ENCODE measurements at regions not wholly inside any gene's neighbourhood (a gene's known extent, or its start where the extent isn't known, plus 50 kb on each side); places are given as distances from the start of the nearest gene placed in this dataset.
"Not testable (repeated sequence)": the region's sequence is repeated elsewhere in the genome, so short reads cannot be mapped to it uniquely, and the experiment has no call there.

DNA sequence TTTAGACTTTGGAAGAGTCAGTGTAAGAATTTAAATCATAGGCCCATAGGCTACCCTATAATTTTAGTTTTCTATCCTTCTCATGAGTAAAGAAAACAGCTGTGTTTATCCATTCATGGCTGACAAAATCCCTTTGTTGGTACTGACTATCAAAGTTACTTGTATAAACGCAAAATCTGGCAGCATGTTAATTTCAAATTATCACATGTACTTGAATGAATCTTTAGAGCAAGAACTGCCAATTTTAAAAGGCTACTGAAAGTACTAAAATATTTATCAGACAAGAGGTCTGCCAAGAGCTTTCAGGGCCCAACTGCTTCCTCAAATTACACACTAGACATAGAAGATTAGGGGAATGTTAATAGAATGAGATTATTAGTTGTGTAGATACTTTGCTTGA, 66.6 kb downstream of the MYL12B start:
- no peak for DNase-seq

DNA sequence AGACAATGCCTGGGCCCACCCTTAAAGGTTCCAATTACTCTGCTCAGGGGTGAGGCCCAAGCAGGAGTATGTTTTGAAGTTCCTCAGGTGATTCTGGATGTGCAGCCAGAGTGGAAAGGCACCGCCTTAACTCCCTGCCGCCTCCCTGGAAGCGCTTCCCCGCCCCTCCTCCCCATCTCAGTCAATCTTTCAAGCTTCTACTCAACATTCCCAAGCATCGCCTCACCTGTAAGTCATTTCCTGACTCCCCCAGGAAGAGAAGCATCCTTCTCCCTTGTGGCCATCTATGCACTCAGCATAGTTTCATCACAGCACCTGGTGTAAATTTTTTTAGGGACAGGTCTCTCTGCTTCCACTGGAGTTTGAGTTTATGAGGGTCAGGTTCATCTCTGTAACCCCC, 67.5 kb downstream of the MYL12B start:
- no peak for DNase-seq

DNA sequence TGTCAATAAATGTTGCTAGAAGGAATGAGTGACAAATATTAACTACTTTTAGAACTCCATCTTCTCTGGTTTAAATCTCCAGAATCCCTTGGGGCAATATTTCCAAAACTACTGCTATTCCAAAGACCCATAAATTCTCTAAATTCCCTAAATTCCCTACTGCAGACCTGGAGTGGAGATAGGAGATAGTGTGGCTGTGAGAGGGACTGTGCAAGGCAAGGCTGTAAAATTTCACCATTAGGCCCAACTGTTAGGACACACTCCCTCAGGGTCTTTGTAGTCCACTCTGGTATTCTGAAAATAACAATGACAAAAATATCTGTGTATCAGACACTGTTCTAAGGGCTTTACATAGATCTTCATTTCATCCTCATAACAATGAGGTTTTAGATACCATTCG, 67.9 kb downstream of the MYL12B start:
- DNase-seq, result no peak

DNA sequence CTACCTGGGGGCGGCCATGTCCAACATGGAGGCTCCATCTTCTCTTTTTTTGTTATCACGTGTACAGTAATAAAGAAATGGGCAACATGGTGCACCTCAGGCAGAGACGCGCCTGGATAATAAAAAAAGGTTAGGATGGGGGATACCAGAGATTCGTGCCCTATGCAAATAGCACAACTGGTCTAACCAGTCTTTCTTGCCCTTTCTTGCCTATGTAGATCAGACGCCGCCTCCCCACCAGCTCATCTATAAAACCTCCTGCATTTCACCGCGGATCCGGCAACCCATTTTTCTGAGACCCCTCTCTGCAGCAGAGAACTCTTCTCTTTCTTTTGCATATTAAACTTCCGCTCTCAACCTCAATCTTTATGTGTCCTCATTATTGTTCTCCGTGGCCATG, 68.7 kb downstream of the MYL12B start:
- no peak for DNase-seq

DNA sequence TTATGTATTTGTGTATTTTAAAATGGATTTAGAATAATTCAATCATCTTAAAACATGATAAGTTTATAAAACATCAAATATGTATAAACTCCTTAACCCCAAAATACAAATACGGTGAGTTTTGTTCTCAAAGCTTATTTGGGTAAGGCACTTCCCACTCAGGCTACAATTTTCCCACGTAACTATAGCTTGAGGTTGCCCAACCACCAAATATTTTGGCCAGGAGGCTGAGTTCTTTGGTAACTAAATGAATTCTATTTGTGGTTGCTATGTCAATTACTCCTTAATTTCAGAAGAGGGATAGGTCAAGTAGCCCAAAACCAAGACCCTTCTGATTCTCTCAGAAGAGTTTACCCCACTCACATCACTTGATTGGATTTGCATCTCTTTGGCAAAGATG, 70.4 kb downstream of the MYL12B start:
- no peak for DNase-seq

DNA sequence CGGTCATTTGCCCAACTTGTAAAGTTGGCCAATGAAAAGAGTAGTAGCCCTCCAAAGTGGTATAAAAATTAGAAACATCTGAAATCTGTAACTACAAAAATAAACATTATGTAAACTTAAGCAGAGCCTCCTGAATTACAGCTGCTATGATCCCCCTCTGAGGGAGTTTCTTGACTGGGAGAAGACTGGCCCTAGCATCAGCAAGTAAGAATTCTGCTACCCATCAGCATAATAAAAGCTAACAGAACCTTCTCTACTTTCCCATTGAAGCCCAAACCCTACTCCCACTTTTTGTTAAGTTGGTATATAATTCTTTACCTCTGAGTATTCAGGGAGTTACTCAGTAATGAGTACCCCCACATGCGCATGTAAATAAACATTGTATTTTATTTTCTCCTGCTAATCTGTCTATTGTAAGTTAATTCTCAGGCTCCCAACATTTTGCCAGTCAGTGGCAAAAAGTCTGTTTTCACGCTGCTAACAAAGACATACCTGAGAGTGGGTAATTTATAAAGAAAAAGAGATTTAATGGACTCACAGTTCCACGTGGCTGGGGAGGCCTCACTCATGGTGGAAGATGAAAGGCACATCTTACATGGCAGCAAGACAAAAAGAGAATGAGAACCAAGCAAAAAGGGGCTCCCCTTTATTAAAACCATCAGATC, 71.3 kb downstream of the MYL12B start:
- no peak for DNase-seq

DNA sequence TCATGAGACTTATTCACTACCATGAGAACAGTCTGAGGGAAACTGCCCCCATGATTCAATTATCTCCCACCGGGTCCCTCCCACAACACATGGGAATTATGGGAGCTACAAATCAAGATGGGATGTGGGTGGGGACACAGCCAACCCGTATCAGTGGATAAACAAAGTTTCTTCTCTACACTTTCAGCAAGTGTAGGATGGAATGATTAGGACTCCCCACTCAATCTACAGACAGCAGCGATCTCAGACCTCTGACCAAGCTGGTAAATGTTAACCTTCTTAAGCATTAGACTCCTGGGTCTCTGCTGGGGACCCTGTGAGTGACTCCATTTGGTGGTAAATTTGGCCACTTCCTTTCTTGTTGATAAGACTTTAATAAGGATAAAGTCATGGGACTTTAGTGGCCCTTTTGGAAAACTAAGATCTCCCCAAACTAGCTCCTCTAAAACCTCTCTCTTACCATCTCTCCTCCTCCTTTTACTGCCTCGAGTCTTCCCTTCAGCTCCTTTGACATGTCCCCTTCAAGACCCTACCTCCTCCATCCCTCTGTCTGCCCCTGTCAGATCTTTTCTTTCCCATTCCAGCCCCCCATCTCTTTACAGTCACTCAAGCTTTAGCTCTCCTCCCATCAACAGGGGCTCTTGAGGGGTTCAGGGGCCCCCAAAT, 71.9 kb downstream of the MYL12B start:
- no peak for DNase-seq

DNA sequence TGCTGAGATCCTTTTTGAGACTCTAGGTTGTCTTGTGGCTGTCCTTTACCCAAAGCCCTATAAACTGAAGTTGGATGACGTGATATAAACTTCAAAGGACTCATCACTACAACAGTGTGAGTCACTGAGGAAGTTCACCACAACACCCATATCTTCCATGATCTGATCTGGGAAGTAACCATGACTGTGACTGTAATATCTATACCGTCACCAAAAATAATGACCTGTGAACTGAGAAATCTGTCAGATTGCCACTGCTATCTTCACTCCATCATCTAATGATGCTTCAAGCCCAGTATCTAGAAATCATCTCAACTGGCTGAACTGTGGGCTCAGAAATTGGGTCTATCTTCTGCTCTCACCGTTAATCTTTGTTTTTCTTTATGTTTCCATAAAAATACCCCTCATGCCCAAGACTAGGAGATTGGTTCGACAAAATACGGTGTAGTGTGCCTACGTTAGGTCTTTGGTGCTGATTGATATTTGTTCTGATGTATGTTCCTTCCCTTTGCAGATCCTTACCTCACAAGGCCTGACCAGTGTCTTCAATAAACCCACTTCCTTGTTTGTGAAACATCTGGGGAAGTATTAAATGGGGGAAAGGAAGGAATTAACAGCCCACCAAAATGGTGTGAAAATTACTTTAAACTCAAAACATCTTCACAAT, 78.2 kb downstream of the MYL12B start:
- no peak for DNase-seq

DNA sequence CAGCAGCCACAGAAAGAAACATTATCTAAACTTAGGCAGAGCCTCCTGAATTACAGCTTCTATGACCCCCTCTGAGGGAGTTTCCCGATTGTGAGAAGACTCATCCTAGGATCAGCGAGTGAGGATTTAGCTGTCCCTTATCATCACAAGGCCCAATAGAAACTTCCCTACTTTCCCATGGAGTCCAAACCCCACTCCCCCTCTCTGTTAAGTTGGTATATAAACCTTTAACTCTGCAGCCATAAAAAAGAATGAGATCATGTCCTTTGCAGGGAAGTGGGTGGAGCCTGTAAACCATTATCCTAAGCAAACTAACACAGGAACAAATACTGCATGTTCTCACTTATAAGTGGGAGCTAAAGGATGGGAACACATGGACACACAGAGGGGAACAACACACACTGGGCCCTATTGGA, 78.8 kb downstream of the MYL12B start:
- DNase-seq, result no peak

DNA sequence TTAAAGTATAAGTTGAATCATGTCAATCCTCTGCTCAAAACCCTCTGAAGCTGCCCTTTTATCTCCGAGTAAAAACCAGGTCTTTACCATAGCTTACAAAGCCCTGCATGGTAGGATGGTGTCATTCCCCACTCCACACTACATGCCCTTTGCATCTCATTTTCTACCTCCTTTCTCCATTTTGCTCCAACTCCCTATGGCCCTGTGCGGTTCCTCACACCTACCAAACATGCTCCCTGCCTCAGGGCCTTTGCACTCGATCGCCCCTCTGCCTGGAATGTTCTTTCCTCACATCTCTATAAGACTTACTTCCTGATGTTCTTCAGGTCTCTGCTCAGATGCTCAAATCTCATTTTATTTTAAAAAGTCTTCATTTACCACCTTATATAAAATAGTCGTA, 80.7 kb downstream of the MYL12B start:
- DNase-seq, result no peak

DNA sequence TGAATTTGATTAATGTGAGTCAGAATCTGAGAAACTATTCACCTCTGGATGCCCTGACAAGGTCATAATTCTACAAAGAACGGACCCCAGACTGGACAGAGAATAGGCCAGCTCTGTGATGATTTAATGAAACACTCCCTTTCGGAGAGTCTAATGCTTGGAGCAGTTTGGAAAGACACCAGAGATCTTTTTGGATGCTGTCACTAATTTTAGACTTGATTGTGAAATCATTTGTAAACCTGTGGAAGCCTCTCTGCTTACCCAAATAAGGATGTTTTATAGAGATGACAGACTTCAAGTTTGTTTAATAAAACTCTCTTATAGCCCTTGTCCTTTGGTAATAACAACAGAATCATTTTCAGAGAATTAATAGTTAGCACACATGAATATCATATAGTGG, 83.5 kb downstream of the MYL12B start:
- no peak for DNase-seq

DNA sequence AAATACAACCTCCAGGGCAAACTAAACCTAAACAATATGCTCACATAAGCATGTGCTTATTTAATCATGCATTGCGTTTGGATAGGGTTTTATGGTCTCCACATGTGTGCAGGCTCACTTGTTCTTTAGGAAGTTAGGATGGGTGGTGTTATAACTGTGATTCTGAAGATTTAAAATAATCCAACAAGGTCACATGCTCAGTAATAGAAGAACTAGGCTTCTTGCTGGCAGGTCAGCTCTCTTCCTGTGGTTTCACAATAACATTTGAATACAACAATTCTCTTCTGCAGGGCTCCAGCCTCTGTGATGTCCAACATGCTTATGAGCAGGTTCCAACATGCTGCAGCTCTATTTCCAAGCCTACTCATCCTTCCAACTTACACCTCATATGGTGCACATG, 84.0 kb downstream of the MYL12B start:
- DNase-seq, result no peak

DNA sequence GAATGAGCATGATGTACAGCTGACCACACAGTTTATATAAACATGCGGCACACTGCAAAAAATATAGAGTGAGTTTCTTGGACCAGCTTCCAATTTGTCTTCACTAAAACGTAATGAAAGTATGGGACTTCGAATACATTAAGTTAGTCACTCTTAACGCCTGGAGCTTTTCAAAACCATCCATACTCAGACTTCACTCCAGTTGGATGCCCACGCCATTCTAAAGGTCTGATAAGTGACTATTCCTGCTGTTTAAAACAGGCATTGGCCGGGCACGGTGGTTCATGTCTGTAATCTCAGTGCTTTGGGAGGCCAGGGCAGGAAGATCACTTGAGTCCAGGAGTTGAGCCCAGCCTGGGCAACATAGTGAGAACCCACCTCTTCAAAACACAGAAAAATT, 84.6 kb downstream of the MYL12B start:
- DNase-seq, result no peak

DNA sequence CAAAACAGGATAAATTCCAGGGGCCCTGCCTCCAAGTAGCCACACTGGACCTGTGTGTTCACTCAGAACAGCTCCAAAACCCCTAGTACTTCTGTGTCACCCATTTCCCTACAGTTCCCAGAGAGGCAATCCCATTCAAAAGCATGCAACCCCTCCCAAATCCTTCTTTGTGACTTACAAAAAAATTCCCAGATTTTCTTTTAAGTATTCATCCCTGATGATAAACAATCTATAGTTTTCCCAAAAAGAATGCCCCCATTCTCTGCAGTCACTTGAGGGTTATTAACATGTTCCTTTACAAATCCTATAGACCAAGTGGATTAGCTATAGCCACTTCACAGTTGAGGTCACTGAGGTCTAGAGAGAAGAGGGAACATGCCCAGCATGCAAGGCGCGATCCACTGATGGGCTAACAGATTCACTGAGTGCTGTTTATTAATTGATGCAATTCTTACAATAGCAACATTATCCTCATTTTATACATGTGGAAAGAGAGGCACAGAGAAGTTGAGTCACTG, 85.4 kb downstream of the MYL12B start:
- no peak for DNase-seq

DNA sequence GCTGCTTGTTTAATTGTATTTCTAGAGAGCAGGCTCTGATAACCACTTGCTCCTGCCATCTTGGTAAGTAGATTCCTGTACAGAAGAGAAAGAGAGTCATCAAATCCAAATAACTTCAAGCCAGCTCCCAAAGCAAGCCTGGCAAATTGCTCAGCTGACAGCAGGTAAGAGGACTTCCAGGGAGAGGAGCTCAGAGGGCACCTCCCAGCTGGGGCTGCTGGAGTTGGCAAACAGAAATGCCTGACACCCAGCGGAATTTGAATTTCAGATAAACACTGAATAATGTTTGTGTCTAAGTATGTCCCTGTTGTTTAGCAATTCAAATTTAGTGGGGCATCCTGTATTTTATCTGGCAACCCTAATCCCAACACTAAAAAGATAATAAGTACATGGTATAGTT, 86.2 kb downstream of the MYL12B start:
- DNase-seq, result no peak

DNA sequence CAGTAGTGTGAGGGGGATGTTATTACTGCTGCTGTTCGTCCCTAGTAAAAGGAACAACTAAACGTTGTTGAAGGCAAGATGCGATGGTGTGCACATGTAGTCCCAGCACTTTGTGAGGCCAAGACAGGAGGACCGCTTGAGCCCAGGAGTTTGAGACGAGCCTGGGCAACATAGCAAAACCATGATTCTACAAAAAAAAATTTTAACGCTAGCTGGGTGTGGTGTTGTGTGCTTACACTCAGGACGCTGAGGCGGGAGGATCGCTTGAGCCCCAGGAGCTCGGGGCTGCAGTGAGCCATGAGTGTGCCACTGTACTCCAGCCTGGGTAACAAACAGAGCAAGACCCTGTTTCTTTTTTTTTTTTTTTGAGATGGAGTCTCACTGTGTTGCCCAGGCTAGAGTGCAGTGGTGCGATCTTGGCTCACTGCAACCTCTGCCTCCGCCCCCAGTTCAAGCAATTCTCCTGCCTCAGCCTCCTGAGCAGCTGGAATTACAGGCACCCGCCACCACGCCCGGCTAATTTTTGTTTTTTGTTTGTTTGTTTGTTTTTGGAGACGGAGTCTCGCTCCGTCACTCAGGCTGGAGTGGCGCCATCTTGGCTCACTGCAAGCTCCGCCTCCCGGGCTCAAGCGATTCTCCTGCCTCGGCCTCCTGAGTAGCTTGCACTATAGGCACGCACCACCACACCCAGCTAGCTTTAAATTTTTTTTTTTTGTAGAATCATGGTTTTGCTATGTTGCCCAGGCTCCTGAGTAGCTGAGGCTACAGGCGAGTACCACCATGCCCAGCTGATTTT, 87.3 kb downstream of the MYL12B start:
- not testable (repeated sequence) for DNase-seq

DNA sequence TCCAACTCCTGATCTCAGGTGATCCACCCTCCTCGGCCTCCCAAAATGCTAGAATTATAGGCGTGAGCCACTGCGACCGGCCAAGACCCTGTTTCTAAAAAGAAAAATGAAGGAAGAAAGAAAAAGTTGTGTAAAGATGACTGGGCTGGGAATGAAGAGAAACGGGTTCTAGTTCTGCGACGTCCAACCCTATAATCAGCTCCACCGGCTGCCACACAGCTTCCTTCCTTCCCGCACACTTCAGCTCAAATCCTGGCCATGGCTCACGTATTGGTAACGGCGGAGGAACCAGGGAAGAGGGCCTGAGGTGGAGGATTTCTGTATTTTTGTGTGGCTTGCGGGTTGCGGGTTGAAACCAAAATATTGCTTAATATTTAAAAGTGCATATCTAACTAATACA, 88.1 kb downstream of the MYL12B start:
- DNase-seq, result no peak

DNA sequence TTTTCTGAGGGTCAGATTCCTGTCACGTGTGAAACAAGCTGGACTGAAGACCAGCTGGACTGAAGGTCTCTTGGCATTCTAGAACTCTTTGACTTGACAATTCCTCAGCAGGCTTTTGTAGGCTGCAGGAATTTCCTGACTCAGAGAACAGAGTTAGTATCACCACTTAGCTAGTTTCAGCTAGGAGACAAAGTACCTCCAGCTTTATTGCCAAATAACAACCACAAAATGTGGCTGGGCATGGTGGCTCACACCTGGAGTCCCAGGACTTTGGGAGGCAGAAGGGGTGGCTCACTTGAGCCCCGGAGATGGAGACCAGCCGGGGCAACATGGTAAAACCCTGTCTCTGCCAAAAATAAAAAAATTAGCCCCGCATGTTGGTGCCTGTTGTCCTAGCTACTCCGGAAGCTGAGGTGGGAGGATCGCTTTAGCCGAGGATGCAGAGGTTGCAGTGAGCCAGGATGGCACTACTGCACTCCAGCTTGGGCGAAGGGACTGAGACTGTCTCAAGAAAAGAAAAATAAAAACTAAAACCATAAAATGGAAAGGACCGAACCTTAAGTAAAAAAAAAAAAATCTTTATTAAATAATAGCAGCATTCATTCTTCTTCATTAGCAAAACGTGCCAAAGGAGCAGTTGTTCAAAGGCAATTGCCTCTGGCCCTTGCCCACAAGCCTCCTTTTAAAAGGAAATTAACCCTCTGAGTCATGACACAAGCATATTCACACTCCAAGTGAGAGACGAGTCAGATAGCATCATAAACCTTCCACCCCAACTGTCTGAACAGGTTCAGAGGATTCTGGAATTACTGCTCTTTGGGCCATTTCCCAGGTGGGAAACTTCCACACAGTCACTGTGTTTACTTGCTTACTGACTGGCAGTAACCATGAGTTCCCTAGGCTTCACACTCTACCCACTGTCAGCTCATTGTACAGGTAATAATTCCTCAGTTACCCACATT, 88.9 kb downstream of the MYL12B start:
- DNase-seq, result no peak

DNA sequence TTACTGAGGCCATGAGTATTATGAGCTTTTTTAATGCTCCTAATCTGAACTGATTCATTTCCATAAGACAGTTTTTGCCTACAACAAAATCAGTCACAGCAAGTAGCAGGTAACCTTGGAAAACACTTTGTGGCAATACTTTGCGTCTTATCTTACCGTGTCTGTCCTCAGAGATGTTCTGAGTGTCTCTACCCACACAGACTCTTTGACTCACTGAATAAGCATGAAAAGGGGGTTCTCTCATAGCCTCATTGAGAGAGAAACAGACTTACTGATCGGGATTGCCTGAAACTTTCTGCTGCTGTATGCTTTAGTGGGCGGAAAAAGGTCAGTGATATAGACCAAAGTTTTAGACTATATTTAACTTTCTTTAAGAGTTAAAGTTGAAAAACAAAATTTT, 92.6 kb downstream of the MYL12B start:
- no peak for DNase-seq

DNA sequence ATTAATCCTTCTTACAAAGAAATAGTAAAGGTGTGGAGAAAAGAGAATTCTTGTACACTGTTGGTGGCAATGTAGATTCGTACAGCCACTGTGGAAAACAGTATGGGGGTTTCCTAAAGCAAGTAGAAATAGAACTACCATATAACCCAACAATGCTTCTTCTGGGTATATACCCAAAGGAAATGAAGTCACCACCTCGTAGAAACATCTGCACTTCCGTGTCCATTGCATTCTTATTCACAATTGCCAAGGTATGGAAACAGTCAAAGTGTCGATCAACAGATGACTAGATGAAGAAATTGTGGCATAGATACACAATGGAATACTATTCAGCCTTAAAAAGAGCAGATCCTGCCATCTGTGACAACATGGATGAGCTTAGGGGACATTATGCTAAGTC, 93.4 kb upstream of the TGIF1 start:
- DNase-seq, result no peak

DNA sequence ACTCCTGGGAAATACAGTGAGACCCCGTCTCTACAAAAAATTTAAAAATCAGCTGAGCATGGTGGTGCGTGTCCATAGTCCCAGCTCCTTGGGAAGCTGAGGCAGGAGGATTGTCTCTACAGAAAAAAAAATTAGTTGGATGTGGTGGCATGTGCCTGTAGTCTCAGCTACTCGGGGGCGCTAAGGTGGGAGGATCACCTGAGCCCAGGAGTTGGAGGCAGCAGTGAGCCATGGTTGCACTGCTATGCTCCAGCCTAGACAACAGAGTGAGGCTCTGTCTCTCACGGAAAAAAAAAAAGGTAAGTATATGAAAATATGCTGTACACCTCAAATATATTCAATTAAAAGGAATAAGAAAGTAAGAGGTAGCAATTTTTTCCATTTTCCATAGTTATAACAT, 92.5 kb upstream of the TGIF1 start:
- no peak for DNase-seq
